Endothelial cell of umbilical vein (primary cell): ENCODE measurements at regions not wholly inside any gene's neighbourhood (a gene's known extent, or its start where the extent isn't known, plus 50 kb on each side); places are given as distances from the start of the nearest gene placed in this dataset.

ENCODE experiments used
- BruUV-seq: library from RNA; stranded (reverse); fragments of 400-500 nt; replicated peaks from 2 replicates; lab custom pipeline; 2021; lab: Mats Ljungman, UMichigan
- CTCF ChIA-PET: fragments of 300-600, 350-600 bp; sonication (Branson Sonifier 250); formaldehyde crosslinking; loops from one replicate; lab custom pipeline; 2021; ENCODE audit warnings: antibody characterized with exemption, inconsistent platforms; lab: Charles Lee
- POLR2A ChIA-PET: fragments of 300-600, 350-600 bp; sonication (Branson Sonifier 250); formaldehyde crosslinking; loops from one replicate; lab custom pipeline; 2021; ENCODE audit warnings: antibody characterized with exemption, inconsistent platforms; lab: Charles Lee
- DNase-seq: peaks from one replicate; pipeline ENCODE4 v3.0.0-alpha.2; 2011; ENCODE audit warnings: low read depth, low spot score
- FAIRE-seq: peaks from 2 replicates; lab custom pipeline; 2011; peaks lifted over from hg19 to GRCh38; lab: Jason Lieb, UNC
- H2AFZ ChIP-seq: 2 replicates; pipeline ENCODE4 v1.6.0; 2012; ENCODE audit warnings: low read depth, low read length, control low read depth, inconsistent platforms
- H3K27ac ChIP-seq: 2 replicates; pipeline ENCODE4 v1.5.1; 2011; ENCODE audit warnings: low read depth, mild to moderate bottlenecking, control low read depth, low read length, moderate library complexity; ENCODE audit not compliant: insufficient read depth
- H3K27me3 ChIP-seq, 2 experiments: 2 replicates each; pipeline versions ENCODE4 v1.6.0 to v1.6.1; 2011; ENCODE audit warnings: low read length in 2 of 2, mixed read lengths in 1 of 2; ENCODE audit not compliant: control insufficient read depth in 2 of 2, insufficient read depth in 2 of 2
- H3K36me3 ChIP-seq, 2 experiments: 2 replicates in 1 of 2; 3 replicates in 1 of 2; pipeline ENCODE4 v1.5.1; 2011; ENCODE audit warnings: low read length in 2 of 2, mild to moderate bottlenecking in 1 of 2, moderate library complexity in 1 of 2; ENCODE audit not compliant: control insufficient read depth in 2 of 2, insufficient read depth in 2 of 2; ENCODE audit errors: extremely low read depth in 1 of 2
- H3K4me1 ChIP-seq: 3 replicates; pipeline ENCODE4 v1.5.1; 2011; ENCODE audit warnings: mild to moderate bottlenecking, low read length; ENCODE audit not compliant: control insufficient read depth, insufficient read depth; ENCODE audit errors: extremely low read depth
- H3K4me2 ChIP-seq: 2 replicates; pipeline ENCODE4 v1.6.1; 2011; ENCODE audit warnings: low read length, control low read depth, mixed read lengths; ENCODE audit not compliant: insufficient read depth
- H3K4me3 ChIP-seq, 3 experiments: fragments of 200-600 bp in 1 of 3; sonication (generic), shearing (Covaris generic) in 1 of 3; replicated peaks in 1 of 3; 2 replicates each; pipeline ENCODE4 v1.5.1; 2011 to 2016; ENCODE audit warnings: control low read depth in 3 of 3, low read length in 3 of 3, mild to moderate bottlenecking in 2 of 3, inconsistent platforms in 1 of 3, low read depth in 1 of 3, moderate library complexity in 1 of 3; ENCODE audit not compliant: insufficient read depth in 1 of 3
- H3K79me2 ChIP-seq: 2 replicates; pipeline ENCODE4 v1.6.0; 2012; ENCODE audit warnings: low read length, inconsistent platforms; ENCODE audit not compliant: control insufficient read depth, insufficient read depth
- H3K9ac ChIP-seq: replicated peaks from 2 replicates; pipeline ENCODE3; 2011; ENCODE audit warnings: low read length, control low read depth; ENCODE audit not compliant: insufficient read depth; ENCODE audit errors: extremely low read depth
- H3K9me1 ChIP-seq: replicated peaks from 3 replicates; pipeline ENCODE4 v1.6.0; 2011; ENCODE audit warnings: mild to moderate bottlenecking, low read length; ENCODE audit not compliant: control insufficient read depth, insufficient read depth; ENCODE audit errors: extremely low read depth
- H3K9me3 ChIP-seq: replicated peaks from 2 replicates; pipeline ENCODE4 v1.5.1; 2012; ENCODE audit warnings: low read length, inconsistent platforms; ENCODE audit not compliant: control insufficient read depth, insufficient read depth
- H4K20me1 ChIP-seq: replicated peaks from 2 replicates; pipeline ENCODE3; 2011; ENCODE audit warnings: mild to moderate bottlenecking, low read length; ENCODE audit not compliant: control insufficient read depth, insufficient read depth; ENCODE audit errors: extremely low read depth
- CTCF ChIP-seq, 2 donors: IDR thresholded peaks; 1 replicate in 1 of 2; 2 replicates in 1 of 2; pipeline ENCODE4 v1.5.1; 2011; ENCODE audit warnings: low read length in 2 of 2, mild to moderate bottlenecking in 2 of 2, moderate library complexity in 2 of 2, control low read depth in 1 of 2, inconsistent platforms in 1 of 2, low read depth in 1 of 2; ENCODE audit not compliant: insufficient read depth in 1 of 2; ENCODE audit errors: extremely low read depth in 1 of 2
- EZH2 ChIP-seq: IDR thresholded peaks from 2 replicates; pipeline ENCODE4 v1.6.1; 2012; ENCODE audit warnings: borderline replicate concordance, low read depth, mild to moderate bottlenecking, moderate library complexity, low read length, inconsistent platforms; ENCODE audit not compliant: severe bottlenecking
- FOS ChIP-seq: IDR thresholded peaks from 2 replicates; pipeline ENCODE4 v1.6.1; 2011; ENCODE audit warnings: mild to moderate bottlenecking, low read length, moderate library complexity, borderline replicate concordance; ENCODE audit not compliant: insufficient read depth
- GATA2 ChIP-seq: IDR thresholded peaks from 2 replicates; pipeline ENCODE4 v1.7.0; 2011; ENCODE audit warnings: low read depth, mild to moderate bottlenecking, moderate library complexity, mixed read lengths, low read length; ENCODE audit not compliant: insufficient read length, insufficient read depth
- JUN ChIP-seq: IDR thresholded peaks from 2 replicates; pipeline ENCODE4 v1.6.1; 2011; ENCODE audit warnings: borderline replicate concordance, low read depth; ENCODE audit not compliant: insufficient read length, insufficient read depth
- MAX ChIP-seq: IDR thresholded peaks from 2 replicates; pipeline ENCODE4 v1.6.1; 2011; ENCODE audit not compliant: insufficient read depth, insufficient read length
- MYC ChIP-seq: IDR thresholded peaks from one replicate; pipeline ENCODE4 v1.6.1; 2011; ENCODE audit warnings: mild to moderate bottlenecking, low read depth, low read length
- POLR2A ChIP-seq: IDR thresholded peaks from 2 replicates; pipeline ENCODE4 v1.6.1; 2012; ENCODE audit warnings: low read depth, mild to moderate bottlenecking, control low read depth, low read length
- POLR2AphosphoS5 ChIP-seq: IDR thresholded peaks from 2 replicates; pipeline ENCODE4 v1.6.1; 2012; ENCODE audit warnings: low read depth, mild to moderate bottlenecking, control low read depth, low read length, moderate library complexity; ENCODE audit not compliant: insufficient read depth
- dilution Hi-C: fragments of 300-500 bp; cut with MboI; formaldehyde crosslinking; loops from one replicate; pipeline ENCODE4 v1.15.0; 2019; ENCODE audit warnings: low sequenced_read_pairs; ENCODE audit not compliant: extremely low pct_ligation_motif_present
- intact Hi-C: fragments of 100-400 bp; cut with micrococcal nuclease; formaldehyde crosslinking; loops from one replicate; pipeline ENCODE4 v1.10.0; 2022

GRCh38 chr22:26933105-26933590, 275.8 kb downstream of the MIAT start:
- Histone ChIP-seq H2AFZ (no peak overlapping the region), H3K27ac (no peak overlapping the region), H3K4me3 (no peak overlapping the region), H3K4me1 (no peaks in the 10 kb centered on the region), H3K79me2 (no peaks in the 10 kb centered on the region), H3K9me1 (no peaks in the 10 kb centered on the region), H3K36me3 (no peaks in the 10 kb centered on the region), H3K9ac (no peak overlapping the region), H3K9me3 (no peaks in the 10 kb centered on the region), H4K20me1 (no peaks in the 10 kb centered on the region), H3K4me2 (no peak overlapping the region), H3K27me3 (peaks cover 9 to 11% of the 10 kb centered on the region in 2 experiments)
- TF ChIP-seq POLR2AphosphoS5 (no peak), MAX (no peak), EZH2 (no peak), JUN (no peak), POLR2A (no peak), CTCF (IDR thresholded peaks at IDR 0.05; ENCODE audit: extremely low read depth in 1 of 2, insufficient read depth in 1 of 2, low read depth in 1 of 2, low read length in 2 of 2) (no peak), MYC (no peak), FOS (no peak), GATA2 (no peak)
- FAIRE-seq (no peak), DNase-seq (no peak)
- dilution Hi-C loops (no loop called here), intact Hi-C loops (no loop called here)
- ChIA-PET CTCF (interaction anchor here (0.6 to 1.4 kb wide), 2 partner anchors 9 to 97 kb away, joined by 3 read pairs; no protein-coding TSS in a partner anchor), POLR2A (no interaction called here)
- BruUV-seq: no TSS peak
